ENCODE measurements at regions not wholly inside any gene's neighbourhood (a gene's known extent, or its start where the extent isn't known, plus 50 kb on each side); places are given as distances from the start of the nearest gene placed in this dataset.

DNA sequence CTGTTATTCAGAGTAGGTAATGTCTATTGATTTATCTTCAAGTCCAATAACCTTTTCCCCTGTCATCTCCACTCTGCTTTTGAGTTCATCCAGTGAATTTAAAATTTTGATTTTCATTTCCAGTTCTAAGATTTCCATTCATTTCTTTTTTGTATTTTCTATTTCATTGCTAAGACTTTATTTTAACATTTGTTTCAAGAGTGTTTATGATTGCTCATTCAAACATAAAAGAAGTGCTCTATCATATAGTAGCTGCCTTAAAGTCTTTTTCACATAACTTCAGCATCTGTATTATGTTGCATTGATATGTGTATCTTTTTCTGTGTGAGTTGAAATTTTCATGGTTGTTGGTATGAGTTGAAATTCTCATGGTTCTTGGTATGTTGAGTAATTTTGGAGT, 341.6 kb downstream of the SOX4 start:
- no peak overlapping the region for H3K4me3 ChIP-seq (ENCODE audit: low read depth in 2 of 2, low read length in 1 of 2)
- H2AFZ ChIP-seq (ENCODE audit: low read depth) = no peak overlapping the region
- H3K9ac ChIP-seq = no peak overlapping the region
- peaks cover 0 to 9% of the 10 kb centered on the region in 2 experiments for H3K36me3 ChIP-seq (replicated peaks in 1 of 2; ENCODE audit: control insufficient read depth in 1 of 2, insufficient read depth in 2 of 2, low read length in 1 of 2)
- ChIA-PET CTCF (no interaction called here), POLR2A (no interaction called here)
- no peaks in the 10 kb centered on the region for H3K9me3 ChIP-seq
- no peaks in the 10 kb centered on the region for H4K20me1 ChIP-seq (ENCODE audit: insufficient read depth)
- peaks cover 3% of the 10 kb centered on the region; the same call in 1 of the 2 replicates for H3K79me2 ChIP-seq (ENCODE audit: insufficient read depth)
- no peak overlapping the region for H3K27ac ChIP-seq (ENCODE audit: low read depth in 2 of 2, low read length in 1 of 2)
- H3K27me3 ChIP-seq (ENCODE audit: insufficient read depth) = no peaks in the 10 kb centered on the region
- H3K4me1 ChIP-seq (ENCODE audit: control insufficient read depth in 1 of 2, insufficient read depth in 2 of 2, low read depth in 1 of 2, low read length in 1 of 2) = no peaks in the 10 kb centered on the region
- TF ChIP-seq USF2 (IDR thresholded peaks at IDR 0.05; ENCODE audit: borderline replicate concordance, low read depth, low read length) (no peak), RAD21 (IDR thresholded peaks at IDR 0.05; ENCODE audit: low read length) (no peak), RXRA (IDR thresholded peaks at IDR 0.05; ENCODE audit: borderline replicate concordance, low read depth) (no peak), JUND (IDR thresholded peaks at IDR 0.05) (no peak), NRF1 (IDR thresholded peaks at IDR 0.05; ENCODE audit: low read depth, low read length) (no peak), FOXM1 (IDR thresholded peaks at IDR 0.05; ENCODE audit: low read depth) (no peak), RFX5 (IDR thresholded peaks at IDR 0.05; ENCODE audit: low read length) (no peak), GATA2 (CRISPR knock-in tag; IDR thresholded peaks at IDR 0.05) (no peak), CHD2 (IDR thresholded peaks at IDR 0.05; ENCODE audit: low read length, partially characterized antibody) (no peak), SIN3A (IDR thresholded peaks at IDR 0.05; ENCODE audit: borderline replicate concordance, low read depth, low read length) (no peak)
- TF ChIP-seq, protein P1, sequence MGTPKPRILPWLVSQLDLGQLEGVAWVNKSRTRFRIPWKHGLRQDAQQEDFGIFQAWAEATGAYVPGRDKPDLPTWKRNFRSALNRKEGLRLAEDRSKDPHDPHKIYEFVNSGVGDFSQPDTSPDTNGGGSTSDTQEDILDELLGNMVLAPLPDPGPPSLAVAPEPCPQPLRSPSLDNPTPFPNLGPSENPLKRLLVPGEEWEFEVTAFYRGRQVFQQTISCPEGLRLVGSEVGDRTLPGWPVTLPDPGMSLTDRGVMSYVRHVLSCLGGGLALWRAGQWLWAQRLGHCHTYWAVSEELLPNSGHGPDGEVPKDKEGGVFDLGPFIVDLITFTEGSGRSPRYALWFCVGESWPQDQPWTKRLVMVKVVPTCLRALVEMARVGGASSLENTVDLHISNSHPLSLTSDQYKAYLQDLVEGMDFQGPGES (IDR thresholded peaks at IDR 0.05; ENCODE audit: low read depth, low read length) = no peak
- TF ChIP-seq, protein P2, sequence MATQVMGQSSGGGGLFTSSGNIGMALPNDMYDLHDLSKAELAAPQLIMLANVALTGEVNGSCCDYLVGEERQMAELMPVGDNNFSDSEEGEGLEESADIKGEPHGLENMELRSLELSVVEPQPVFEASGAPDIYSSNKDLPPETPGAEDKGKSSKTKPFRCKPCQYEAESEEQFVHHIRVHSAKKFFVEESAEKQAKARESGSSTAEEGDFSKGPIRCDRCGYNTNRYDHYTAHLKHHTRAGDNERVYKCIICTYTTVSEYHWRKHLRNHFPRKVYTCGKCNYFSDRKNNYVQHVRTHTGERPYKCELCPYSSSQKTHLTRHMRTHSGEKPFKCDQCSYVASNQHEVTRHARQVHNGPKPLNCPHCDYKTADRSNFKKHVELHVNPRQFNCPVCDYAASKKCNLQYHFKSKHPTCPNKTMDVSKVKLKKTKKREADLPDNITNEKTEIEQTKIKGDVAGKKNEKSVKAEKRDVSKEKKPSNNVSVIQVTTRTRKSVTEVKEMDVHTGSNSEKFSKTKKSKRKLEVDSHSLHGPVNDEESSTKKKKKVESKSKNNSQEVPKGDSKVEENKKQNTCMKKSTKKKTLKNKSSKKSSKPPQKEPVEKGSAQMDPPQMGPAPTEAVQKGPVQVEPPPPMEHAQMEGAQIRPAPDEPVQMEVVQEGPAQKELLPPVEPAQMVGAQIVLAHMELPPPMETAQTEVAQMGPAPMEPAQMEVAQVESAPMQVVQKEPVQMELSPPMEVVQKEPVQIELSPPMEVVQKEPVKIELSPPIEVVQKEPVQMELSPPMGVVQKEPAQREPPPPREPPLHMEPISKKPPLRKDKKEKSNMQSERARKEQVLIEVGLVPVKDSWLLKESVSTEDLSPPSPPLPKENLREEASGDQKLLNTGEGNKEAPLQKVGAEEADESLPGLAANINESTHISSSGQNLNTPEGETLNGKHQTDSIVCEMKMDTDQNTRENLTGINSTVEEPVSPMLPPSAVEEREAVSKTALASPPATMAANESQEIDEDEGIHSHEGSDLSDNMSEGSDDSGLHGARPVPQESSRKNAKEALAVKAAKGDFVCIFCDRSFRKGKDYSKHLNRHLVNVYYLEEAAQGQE (IDR thresholded peaks at IDR 0.05; ENCODE audit: low read depth, low read length) = no peak
- no peak overlapping the region for H3K4me2 ChIP-seq
- no peaks in the 10 kb centered on the region for H3K9me2 ChIP-seq
- DNase-seq = no peak
- peaks cover 3% of the 10 kb centered on the region for H3F3A ChIP-seq (replicated peaks; ENCODE audit: insufficient read depth)

- no peak for DNase-seq
- peaks cover 3% of the 10 kb centered on the region; the same call in 1 of the 2 replicates for H3K79me2 ChIP-seq (ENCODE audit: insufficient read depth)
- H3K27ac ChIP-seq (ENCODE audit: low read depth in 2 of 2, low read length in 1 of 2) = no peak overlapping the region
- no peak overlapping the region for H3K4me2 ChIP-seq
- ChIA-PET POLR2A (no interaction called here), CTCF (no interaction called here)
- H4K20me1 ChIP-seq (ENCODE audit: insufficient read depth) = no peaks in the 10 kb centered on the region
- H3K4me1 ChIP-seq (ENCODE audit: control insufficient read depth in 1 of 2, insufficient read depth in 2 of 2, low read depth in 1 of 2, low read length in 1 of 2) = no peaks in the 10 kb centered on the region
- no peak overlapping the region for H3K9ac ChIP-seq
- no peaks in the 10 kb centered on the region for H3K9me3 ChIP-seq
- H3F3A ChIP-seq (replicated peaks; ENCODE audit: insufficient read depth) = peaks cover 3% of the 10 kb centered on the region
- 69% methylated on average over 2 of the region's 2 CpGs for WGBS (ENCODE audit: low lambda C conversion rate)
- no peaks in the 10 kb centered on the region for H3K27me3 ChIP-seq (ENCODE audit: insufficient read depth)
- H3K9me2 ChIP-seq = no peaks in the 10 kb centered on the region
- H3K4me3 ChIP-seq (ENCODE audit: low read depth in 2 of 2, low read length in 1 of 2) = no peak overlapping the region; a peak in 1 of 4 replicates
- H3K36me3 ChIP-seq (replicated peaks in 1 of 2; ENCODE audit: control insufficient read depth in 1 of 2, insufficient read depth in 2 of 2, low read length in 1 of 2) = peaks cover 0 to 9% of the 10 kb centered on the region in 2 experiments
- no peak overlapping the region for H2AFZ ChIP-seq (ENCODE audit: low read depth)
- TF ChIP-seq TEAD4 (IDR thresholded peaks at IDR 0.05; ENCODE audit: borderline replicate concordance, insufficient read depth) = no peak
- TF ChIP-seq RAD21 (IDR thresholded peaks at IDR 0.05; ENCODE audit: low read length) = peak; percentile 33; the same call in 1 of the 2 replicates
- TF ChIP-seq GATA2 (CRISPR knock-in tag; IDR thresholded peaks at IDR 0.05) = no peak
- TF ChIP-seq, protein P1 (IDR thresholded peaks at IDR 0.05; ENCODE audit: low read depth, low read length) = no peak
- no peak for TF ChIP-seq FOXM1 (IDR thresholded peaks at IDR 0.05; ENCODE audit: low read depth)
- TF ChIP-seq RFX5 (IDR thresholded peaks at IDR 0.05; ENCODE audit: low read length) = no peak
- TF ChIP-seq USF1 (IDR thresholded peaks at IDR 0.05; ENCODE audit: borderline replicate concordance, low read depth) = no peak
- TF ChIP-seq ELF1 (IDR thresholded peaks at IDR 0.05) = no peak
- peak; percentile 31 for TF ChIP-seq SMC3 (IDR thresholded peaks at IDR 0.05; ENCODE audit: low read depth, low read length)
- TF ChIP-seq RCOR1 (IDR thresholded peaks at IDR 0.05; ENCODE audit: low read length) = no peak
- TF ChIP-seq EP300 (IDR thresholded peaks at IDR 0.05; ENCODE audit: borderline replicate concordance in 1 of 2, low read depth in 1 of 2, low read length in 1 of 2) = no peak
- no peak for TF ChIP-seq NFIC (IDR thresholded peaks at IDR 0.05; ENCODE audit: borderline replicate concordance)
- TF ChIP-seq CHD2 (IDR thresholded peaks at IDR 0.05; ENCODE audit: low read length, partially characterized antibody) = no peak
- TF ChIP-seq MEF2A (IDR thresholded peaks at IDR 0.05; ENCODE audit: borderline replicate concordance, low read depth) = no peak
These were observed 342.0 kb downstream of the SOX4 start for GRCh38 chr6:21935561-21936028.
